Neural cell (in vitro differentiated cells): ENCODE measurements at regions not wholly inside any gene's neighbourhood (a gene's known extent, or its start where the extent isn't known, plus 50 kb on each side); places are given as distances from the start of the nearest gene placed in this dataset.

Source experiments
- H2AFZ ChIP-seq: fragments of 200-600, 300-800 bp; sonication (generic), shearing (Covaris generic); 2 replicates; pipeline ENCODE4 v1.6.0; 2014; ENCODE audit warnings: low read depth, mild to moderate bottlenecking, antibody characterized with exemption, low read length, moderate library complexity
- H3F3A ChIP-seq: fragments of 200-600 bp; shearing (Covaris generic); 2 replicates; pipeline ENCODE4 v1.6.1; 2016; ENCODE audit warnings: mild to moderate bottlenecking, moderate library complexity, mixed read lengths, antibody characterized with exemption, low read length; ENCODE audit not compliant: insufficient read depth, poor library complexity, severe bottlenecking
- H3K27ac ChIP-seq: fragments of 200-600, 300-800 bp; sonication (generic), shearing (Covaris generic); 2 replicates; pipeline ENCODE4 v1.5.1; 2014; ENCODE audit warnings: mild to moderate bottlenecking, low read length, moderate library complexity
- H3K27me3 ChIP-seq: fragments of 300-800, 200-600 bp; sonication (generic), shearing (Covaris generic); 2 replicates; pipeline ENCODE4 v1.6.0; 2014; ENCODE audit warnings: mild to moderate bottlenecking, low read depth, low read length, moderate library complexity; ENCODE audit not compliant: insufficient read depth
- H3K36me3 ChIP-seq: fragments of 300-800, 200-600 bp; sonication (generic), shearing (Covaris generic); 2 replicates; pipeline ENCODE4 v1.5.1; 2014; ENCODE audit warnings: mild to moderate bottlenecking, antibody characterized with exemption, low read length, moderate library complexity; ENCODE audit not compliant: insufficient read depth
- H3K4me2 ChIP-seq: fragments of 300-800, 200-600 bp; sonication (generic), shearing (Covaris generic); 2 replicates; pipeline ENCODE4 v1.6.0; 2014; ENCODE audit warnings: mild to moderate bottlenecking, low read length
- H3K4me3 ChIP-seq: fragments of 300-800, 200-600 bp; sonication (generic), shearing (Covaris generic); 2 replicates; pipeline ENCODE4 v1.5.1; 2014; ENCODE audit warnings: mild to moderate bottlenecking, low read length, moderate library complexity
- H3K79me2 ChIP-seq: fragments of 200-600 bp; shearing (Covaris generic); replicated peaks from 2 replicates; pipeline ENCODE4 v1.6.0; 2014; ENCODE audit warnings: mild to moderate bottlenecking, low read length, moderate library complexity; ENCODE audit not compliant: insufficient read depth
- H3K9ac ChIP-seq: fragments of 300-800, 200-600 bp; sonication (generic), shearing (Covaris generic); 2 replicates; pipeline ENCODE4 v1.6.1; 2016; ENCODE audit warnings: mild to moderate bottlenecking, low read length, mixed read lengths
- H3K9me2 ChIP-seq: fragments of 200-600 bp; shearing (Covaris generic); 2 replicates; pipeline ENCODE4 v1.6.1; 2016; ENCODE audit warnings: mild to moderate bottlenecking, low read length, mixed read lengths; ENCODE audit not compliant: insufficient read depth
- H3K9me3 ChIP-seq: fragments of 200-600, 300-800 bp; sonication (generic), shearing (Covaris generic); 2 replicates; pipeline ENCODE4 v1.6.1; 2016; ENCODE audit warnings: mild to moderate bottlenecking, mixed run types, low read length, moderate library complexity, mixed read lengths
- H4K20me1 ChIP-seq: fragments of 200-600 bp; shearing (Covaris generic); 2 replicates; pipeline ENCODE4 v1.6.1; 2016; ENCODE audit warnings: mild to moderate bottlenecking, mixed run types; ENCODE audit not compliant: insufficient read depth
- CTCF ChIP-seq: fragments of 450-650 bp; IDR thresholded peaks from 2 replicates; pipeline ENCODE4 v1.5.1; 2014; ENCODE audit warnings: antibody characterized with exemption, mild to moderate bottlenecking, moderate library complexity; ENCODE audit not compliant: poor library complexity, severe bottlenecking
- EP300 ChIP-seq: fragments of 450-650 bp; conservative IDR thresholded peaks from 2 replicates; pipeline ENCODE4 v1.6.1; 2014; ENCODE audit warnings: antibody characterized with exemption, mild to moderate bottlenecking, moderate library complexity; ENCODE audit not compliant: poor library complexity, severe bottlenecking
- EZH2 ChIP-seq: fragments of 200-600, 300-800 bp; shearing (Covaris generic), sonication (generic); IDR thresholded peaks from 2 replicates; pipeline ENCODE4 v1.6.1; 2014; ENCODE audit warnings: antibody characterized with exemption, low read length, borderline replicate concordance, mild to moderate bottlenecking; ENCODE audit not compliant: insufficient read depth, poor library complexity, severe bottlenecking
- MXI1 ChIP-seq: fragments of 450-650 bp; conservative IDR thresholded peaks from 2 replicates; pipeline ENCODE4 v1.6.1; 2014; ENCODE audit warnings: antibody characterized with exemption, mild to moderate bottlenecking; ENCODE audit not compliant: poor library complexity, severe bottlenecking
- POLR2AphosphoS5 ChIP-seq: IDR thresholded peaks from 2 replicates; pipeline ENCODE4 v1.6.1; 2012
- RAD21 ChIP-seq: fragments of 450-650 bp; conservative IDR thresholded peaks from 2 replicates; pipeline ENCODE4 v1.6.1; 2014; ENCODE audit warnings: antibody characterized with exemption, mild to moderate bottlenecking, moderate library complexity
- REST ChIP-seq: IDR thresholded peaks from 2 replicates; pipeline ENCODE4 v1.6.1; 2012; ENCODE audit warnings: borderline replicate concordance
- SMC3 ChIP-seq: fragments of 450-650 bp; conservative IDR thresholded peaks from 2 replicates; pipeline ENCODE4 v1.6.1; 2014; ENCODE audit warnings: antibody characterized with exemption, mild to moderate bottlenecking, moderate library complexity; ENCODE audit not compliant: poor library complexity
- TAF1 ChIP-seq: IDR thresholded peaks from 2 replicates; pipeline ENCODE4 v1.6.1; 2012; ENCODE audit warnings: low read depth

- Histone ChIP-seq H3K4me2 (no peak overlapping the region), H4K20me1 (no peaks in the 10 kb centered on the region), H3K36me3 (no peaks in the 10 kb centered on the region), H3K79me2 (no peaks in the 10 kb centered on the region), H3K9ac (no peak overlapping the region), H3F3A (no peaks in the 10 kb centered on the region), H3K9me3 (no peaks in the 10 kb centered on the region), H3K27ac (no peak overlapping the region), H3K9me2 (no peaks in the 10 kb centered on the region), H3K27me3 (no peaks in the 10 kb centered on the region), H3K4me3 (no peak overlapping the region), H2AFZ (no peak overlapping the region)
- TF ChIP-seq MXI1: no peak
- no peak for TF ChIP-seq REST
- TF ChIP-seq TAF1: no peak
- no peak for TF ChIP-seq SMC3
- no peak for TF ChIP-seq POLR2AphosphoS5
- TF ChIP-seq EP300: no peak
- TF ChIP-seq RAD21: no peak
- no peak for TF ChIP-seq EZH2
- TF ChIP-seq CTCF: no peak
Measured at GRCh38 chr12:13383379-13383778, 186.9 kb downstream of the EMP1 start.

- H3F3A ChIP-seq: no peaks in the 10 kb centered on the region
- H3K4me3 ChIP-seq: no peak overlapping the region
- no peaks in the 10 kb centered on the region for H3K36me3 ChIP-seq
- H3K9me3 ChIP-seq: no peaks in the 10 kb centered on the region
- no peak overlapping the region for H3K9ac ChIP-seq
- no peaks in the 10 kb centered on the region for H3K27me3 ChIP-seq
- H3K79me2 ChIP-seq: no peaks in the 10 kb centered on the region
- no peaks in the 10 kb centered on the region for H3K9me2 ChIP-seq
- no peak overlapping the region for H2AFZ ChIP-seq
- H3K4me2 ChIP-seq: no peak overlapping the region
- TF ChIP-seq MXI1 (no peak), TAF1 (no peak), EZH2 (no peak), CTCF (no peak), SMC3 (no peak), EP300 (no peak), RAD21 (no peak), POLR2AphosphoS5 (no peak), REST (no peak)
- H3K27ac ChIP-seq: no peak overlapping the region
- H4K20me1 ChIP-seq: no peaks in the 10 kb centered on the region
Measured at GRCh38 chr12:13380297-13380696, 183.8 kb downstream of the EMP1 start.
